ENCODE measurements at regions not wholly inside any gene's neighbourhood (a gene's known extent, or its start where the extent isn't known, plus 50 kb on each side); places are given as distances from the start of the nearest gene placed in this dataset.

GRCh38 chr22:22397292-22397870 lies 111.2 kb downstream of the ZNF280B start (continued):
- TF ChIP-seq DIDO1 (tag; IDR thresholded peaks at IDR 0.05; ENCODE audit: low read depth) (no peak), SOX6 (IDR thresholded peaks at IDR 0.05) (no peak), RBM39 (optimal IDR thresholded peaks at IDR 0.05; ENCODE audit: low read depth, low read length) (no peak), ZNF146 (CRISPR knock-in tag; IDR thresholded peaks at IDR 0.05; ENCODE audit: unreplicated experiment) (no peak), MCM7 (IDR thresholded peaks at IDR 0.05) (peak in 1 of 2 experiments; percentile 94; a peak in 1 of 4 replicates), POLR2G (IDR thresholded peaks at IDR 0.05; ENCODE audit: low read depth, low read length) (no peak), RAD21 (CRISPR knock-in tag; conservative IDR thresholded peaks at IDR 0.05 in 1 of 2, IDR thresholded peaks at IDR 0.05 in 1 of 2) (peak in 1 of 2 experiments; percentile 46; a peak in 2 of 4 replicates), SMC3 (conservative IDR thresholded peaks at IDR 0.05; ENCODE audit: insufficient read depth, low read depth, low read length) (peak; percentile 30; the same call in 1 of the 2 replicates), ELF2 (CRISPR knock-in tag; IDR thresholded peaks at IDR 0.05) (no peak), ZNF318 (IDR thresholded peaks at IDR 0.05; ENCODE audit: borderline replicate concordance in 1 of 2, low read depth in 1 of 2) (no peak), SETDB1 (IDR thresholded peaks at IDR 0.05; ENCODE audit: low read length) (peak; percentile 34), ZNF639 (CRISPR knock-in tag; conservative IDR thresholded peaks at IDR 0.05 in 1 of 2, IDR thresholded peaks at IDR 0.05 in 1 of 2) (no peak), FOXA3 (CRISPR knock-in tag; conservative IDR thresholded peaks at IDR 0.05 in 1 of 2, IDR thresholded peaks at IDR 0.05 in 1 of 2) (peak in 1 of 2 experiments; percentile 52; a peak in 1 of 4 replicates), CTBP1 (IDR thresholded peaks at IDR 0.05; ENCODE audit: borderline replicate concordance) (0 out of 2 replicates have a peak, but pooled peaks have one; percentile 22), POLR2A (conservative IDR thresholded peaks at IDR 0.05) (no peak), ZNF449 (CRISPR knock-in tag; IDR thresholded peaks at IDR 0.05) (no peak)
